B cell (primary cell): ENCODE measurements at regions not wholly inside any gene's neighbourhood (a gene's known extent, or its start where the extent isn't known, plus 50 kb on each side); places are given as distances from the start of the nearest gene placed in this dataset.

Experiments used
- ATAC-seq: fragments of 200-7000 bp; cut with Tn5 transposase; one replicate; pipeline ENCODE4 v1.10.0; 2021; ENCODE audit warnings: low read depth, mild to moderate bottlenecking, moderate number of reproducible peaks, moderate library complexity
- CTCF ChIA-PET: fragments of 350-600 bp; sonication (Branson Sonifier 250); formaldehyde crosslinking; loops from one replicate; lab custom pipeline; 2021; ENCODE audit warnings: antibody characterized with exemption, inconsistent platforms; lab: Charles Lee
- POLR2A ChIA-PET: fragments of 350-600 bp; sonication (Branson Sonifier 250); formaldehyde crosslinking; loops from one replicate; lab custom pipeline; 2021; ENCODE audit warnings: antibody characterized with exemption; lab: Charles Lee
- DNase-seq: peaks from one replicate; pipeline ENCODE4 v3.0.0; 2013
- H2AFZ ChIP-seq: 2 replicates; pipeline ENCODE4 v1.6.1; 2012; ENCODE audit warnings: mild to moderate bottlenecking, low read depth, low read length; ENCODE audit not compliant: insufficient read depth, poor library complexity, severe bottlenecking
- H3K27ac ChIP-seq, 2 donors: 1 replicate in 1 of 2; 2 replicates in 1 of 2; pipeline ENCODE4 v1.5.1; 2012 to 2013; ENCODE audit warnings: low read length in 2 of 2, mild to moderate bottlenecking in 2 of 2, moderate library complexity in 1 of 2
- H3K27me3 ChIP-seq, 4 experiments: fragments of 200-600 bp in 1 of 4; sonication (generic) in 1 of 4; replicated peaks in 1 of 4; 1 replicate in 2 of 4; 2 replicates in 2 of 4; pipeline versions ENCODE4 v1.6.1 to v1.7.0; 2013 to 2016; ENCODE audit warnings: low read length in 3 of 4, mild to moderate bottlenecking in 2 of 4, mixed read lengths in 1 of 4, moderate library complexity in 1 of 4; ENCODE audit not compliant: insufficient read depth in 4 of 4, control insufficient read depth in 3 of 4; ENCODE audit errors: control extremely low read depth in 1 of 4
- H3K36me3 ChIP-seq, 2 experiments: replicated peaks in 1 of 2; 1 replicate in 1 of 2; 2 replicates in 1 of 2; pipeline versions ENCODE4 v1.6.1 to v1.7.1; 2013; ENCODE audit warnings: low read length in 1 of 2; ENCODE audit not compliant: insufficient read depth in 2 of 2, control insufficient read depth in 1 of 2; ENCODE audit errors: control extremely low read depth in 1 of 2, extremely low read depth in 1 of 2
- H3K4me1 ChIP-seq, 2 donors: fragments of 200-600 bp in 1 of 2; sonication (generic) in 1 of 2; 1 replicate in 1 of 2; 2 replicates in 1 of 2; pipeline versions ENCODE4 v1.5.1 to v1.6.1; 2013 to 2017; ENCODE audit warnings: low read length in 2 of 2; ENCODE audit not compliant: control insufficient read depth in 2 of 2, insufficient read depth in 2 of 2
- H3K4me2 ChIP-seq: replicated peaks from 2 replicates; pipeline ENCODE3; 2012; ENCODE audit warnings: mild to moderate bottlenecking, low read depth, low read length; ENCODE audit not compliant: poor library complexity, severe bottlenecking
- H3K4me3 ChIP-seq, 5 experiments: fragments of 200-600 bp in 1 of 5; sonication (generic) in 1 of 5; 1 replicate in 3 of 5; 2 replicates in 2 of 5; pipeline versions ENCODE4 v1.5.1 to v1.7.0; 2011 to 2016; ENCODE audit warnings: low read length in 4 of 5, mild to moderate bottlenecking in 4 of 5, low read depth in 2 of 5, control low read depth in 1 of 5, moderate library complexity in 1 of 5; ENCODE audit not compliant: insufficient read depth in 1 of 5; ENCODE audit errors: control extremely low read depth in 1 of 5, extremely low read depth in 1 of 5
- H3K79me2 ChIP-seq: fragments of 200-600 bp; sonication (generic); one replicate; pipeline ENCODE4 v1.6.0; 2016; ENCODE audit warnings: low read length; ENCODE audit not compliant: control insufficient read depth, insufficient read depth
- H3K9ac ChIP-seq: fragments of 200-600 bp; sonication (generic); 2 replicates; pipeline ENCODE4 v1.6.1; 2017; ENCODE audit warnings: mild to moderate bottlenecking, low read length, moderate library complexity
- H3K9me3 ChIP-seq, 3 donors: one replicate each; pipeline versions ENCODE4 v1.6.1 to v1.7.1; 2013; ENCODE audit warnings: low read length in 2 of 3; ENCODE audit not compliant: control insufficient read depth in 2 of 3, insufficient read depth in 1 of 3; ENCODE audit errors: control extremely low read depth in 1 of 3
- H4K20me1 ChIP-seq: 2 replicates; pipeline ENCODE4 v1.6.0; 2012; ENCODE audit warnings: mild to moderate bottlenecking, low read length; ENCODE audit not compliant: insufficient read depth, control insufficient read depth, poor library complexity, severe bottlenecking
- H3K27ac Mint-ChIP-seq: one replicate; pipeline ENCODE4 v1.8.0; 2021; ENCODE audit warnings: mixed read lengths
- H3K27me3 Mint-ChIP-seq: one replicate; pipeline ENCODE4 v1.8.0; 2021; ENCODE audit warnings: mixed read lengths
- H3K4me1 Mint-ChIP-seq: one replicate; pipeline ENCODE4 v1.8.0; 2021; ENCODE audit warnings: mixed read lengths
- H3K4me3 Mint-ChIP-seq: one replicate; pipeline ENCODE4 v1.8.0; 2021; ENCODE audit warnings: mixed read lengths
- H3K9me3 Mint-ChIP-seq: one replicate; pipeline ENCODE4 v1.8.0; 2022; ENCODE audit warnings: mixed read lengths; ENCODE audit not compliant: insufficient read depth
- EZH2 ChIP-seq: IDR thresholded peaks from 2 replicates; pipeline ENCODE4 v1.6.1; 2012; ENCODE audit warnings: borderline replicate concordance, low read depth, mild to moderate bottlenecking, moderate library complexity, low read length; ENCODE audit not compliant: insufficient read depth, poor library complexity, severe bottlenecking
- WGBS: methylation state at CpG from one replicate; pipeline ENCODE4 v1.1.5; 2013; ENCODE audit warnings: missing lambda C conversion rate; ENCODE audit not compliant: insufficient coverage; 5-methylcytosine and 5-hydroxymethylcytosine counted together
- intact Hi-C: fragments of 100-400 bp; cut with micrococcal nuclease; formaldehyde crosslinking; loops from one replicate; pipeline ENCODE4 v1.10.0; 2022
- TF ChIP-seq, protein P1 (sequence below): fragments of 200-600 bp; IDR thresholded peaks from one replicate; pipeline ENCODE4 v1.8.0; 2022; ENCODE audit warnings: antibody characterized with exemption, mild to moderate bottlenecking

DNA sequence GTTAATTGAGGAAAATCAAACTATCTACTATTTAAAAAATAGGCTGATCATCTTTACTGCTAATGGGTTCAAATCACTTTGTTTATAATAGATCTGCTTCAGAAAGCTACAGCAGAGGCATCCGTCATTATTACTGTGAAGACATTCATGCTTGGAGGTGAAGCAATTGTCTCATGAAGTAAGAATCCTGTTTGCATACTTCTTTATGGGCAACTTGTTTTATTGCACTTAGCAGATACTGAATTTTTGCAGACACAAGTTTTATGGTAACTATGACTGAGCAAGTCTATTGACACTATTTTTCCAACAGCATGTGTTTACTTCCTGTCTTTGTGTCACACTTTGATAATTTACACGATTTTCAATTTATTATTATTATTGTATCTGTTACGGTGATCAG lies 573.9 kb downstream of the RFPL4B start:
- 80% methylated on average over 1 of the region's 3 CpGs for WGBS
- H4K20me1 ChIP-seq, result no peaks in the 10 kb centered on the region
- no peak overlapping the region for H3K4me2 ChIP-seq
- no peak overlapping the region for H3K9ac ChIP-seq
- DNase-seq, result no peak
- intact Hi-C loops, result no loop called here
- Mint-ChIP-seq H3K27me3 (no peaks in the 10 kb centered on the region), H3K9me3 (peaks cover 8% of the 10 kb centered on the region), H3K4me1 (no peaks in the 10 kb centered on the region), H3K27ac (no peak overlapping the region), H3K4me3 (no peak overlapping the region)
- no peaks in the 10 kb centered on the region for H3K4me1 ChIP-seq
- H3K4me3 ChIP-seq, result no peak overlapping the region
- H3K36me3 ChIP-seq, result no peaks in the 10 kb centered on the region
- CTCF ChIA-PET, result no interaction called here
- ATAC-seq, result no peak
- no peaks in the 10 kb centered on the region for H3K27me3 ChIP-seq
- H3K79me2 ChIP-seq, result no peaks in the 10 kb centered on the region
- TF ChIP-seq, protein P1, sequence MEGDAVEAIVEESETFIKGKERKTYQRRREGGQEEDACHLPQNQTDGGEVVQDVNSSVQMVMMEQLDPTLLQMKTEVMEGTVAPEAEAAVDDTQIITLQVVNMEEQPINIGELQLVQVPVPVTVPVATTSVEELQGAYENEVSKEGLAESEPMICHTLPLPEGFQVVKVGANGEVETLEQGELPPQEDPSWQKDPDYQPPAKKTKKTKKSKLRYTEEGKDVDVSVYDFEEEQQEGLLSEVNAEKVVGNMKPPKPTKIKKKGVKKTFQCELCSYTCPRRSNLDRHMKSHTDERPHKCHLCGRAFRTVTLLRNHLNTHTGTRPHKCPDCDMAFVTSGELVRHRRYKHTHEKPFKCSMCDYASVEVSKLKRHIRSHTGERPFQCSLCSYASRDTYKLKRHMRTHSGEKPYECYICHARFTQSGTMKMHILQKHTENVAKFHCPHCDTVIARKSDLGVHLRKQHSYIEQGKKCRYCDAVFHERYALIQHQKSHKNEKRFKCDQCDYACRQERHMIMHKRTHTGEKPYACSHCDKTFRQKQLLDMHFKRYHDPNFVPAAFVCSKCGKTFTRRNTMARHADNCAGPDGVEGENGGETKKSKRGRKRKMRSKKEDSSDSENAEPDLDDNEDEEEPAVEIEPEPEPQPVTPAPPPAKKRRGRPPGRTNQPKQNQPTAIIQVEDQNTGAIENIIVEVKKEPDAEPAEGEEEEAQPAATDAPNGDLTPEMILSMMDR, result no peak
- no peak for TF ChIP-seq EZH2
- H3K27ac ChIP-seq, result no peak overlapping the region
- H3K9me3 ChIP-seq, result peaks cover 0 to 3% (median 0%) of the 10 kb centered on the region in 3 donors
- POLR2A ChIA-PET, result no interaction called here
- no peak overlapping the region for H2AFZ ChIP-seq

DNA sequence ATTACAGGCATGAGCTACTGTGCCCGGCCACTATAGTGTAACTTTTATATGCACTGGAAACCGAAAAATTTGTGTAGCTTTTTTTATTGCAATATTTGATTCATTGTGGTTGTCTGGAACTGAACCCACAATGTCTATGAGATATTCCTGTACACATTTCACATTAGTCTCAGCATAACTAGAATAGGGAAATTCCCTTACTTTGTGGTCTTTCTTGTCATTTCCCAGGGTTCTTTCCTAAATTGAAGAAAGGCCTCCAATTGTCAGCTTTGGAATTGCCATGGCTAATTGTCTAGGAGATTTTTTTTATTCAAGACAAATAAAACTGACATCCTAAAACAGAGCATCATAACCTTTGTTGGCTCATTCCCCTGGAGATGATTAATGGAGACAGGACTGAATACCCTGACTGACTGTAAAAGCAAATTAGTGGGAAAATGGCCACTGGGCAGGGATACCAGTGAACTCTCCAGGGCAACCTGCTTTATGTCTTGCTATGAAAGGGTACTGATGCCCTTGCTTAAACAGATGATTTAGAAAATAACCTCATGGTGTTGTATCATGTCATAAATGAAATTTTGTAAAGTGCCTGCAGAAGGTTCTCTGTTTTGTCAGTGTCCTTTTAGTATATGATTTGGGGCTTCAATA lies 576.9 kb downstream of the RFPL4B start:
- WGBS, result no CpG with 5 or more reads among the region's 2 CpGs
- TF ChIP-seq, protein P1, result no peak
- no peak for TF ChIP-seq EZH2
- H3K4me3 Mint-ChIP-seq, result no peak overlapping the region
- no peak overlapping the region for H3K27ac ChIP-seq
- peaks cover 8% of the 10 kb centered on the region for H3K9me3 Mint-ChIP-seq
- ATAC-seq, result no peak
- no peaks in the 10 kb centered on the region for H4K20me1 ChIP-seq
- peaks cover 0 to 3% (median 0%) of the 10 kb centered on the region in 3 donors for H3K9me3 ChIP-seq
- H3K9ac ChIP-seq, result no peak overlapping the region
- no peak overlapping the region for H3K4me2 ChIP-seq
- no peak overlapping the region for H3K4me3 ChIP-seq
- no peak for DNase-seq
- ChIA-PET CTCF (no interaction called here), POLR2A (no interaction called here)
- H3K36me3 ChIP-seq, result no peaks in the 10 kb centered on the region
- no peaks in the 10 kb centered on the region for H3K4me1 ChIP-seq
- H3K27me3 Mint-ChIP-seq, result no peaks in the 10 kb centered on the region
- no peak overlapping the region for H2AFZ ChIP-seq
- no peaks in the 10 kb centered on the region for H3K27me3 ChIP-seq
- no peaks in the 10 kb centered on the region for H3K79me2 ChIP-seq
- intact Hi-C loops, result no loop called here
- no peaks in the 10 kb centered on the region for H3K4me1 Mint-ChIP-seq
- no peak overlapping the region for H3K27ac Mint-ChIP-seq
